Gastroesophageal sphincter (tissue), 3 donors: ENCODE measurements at regions not wholly inside any gene's neighbourhood (a gene's known extent, or its start where the extent isn't known, plus 50 kb on each side); places are given as distances from the start of the nearest gene placed in this dataset.

Experiments used
- EP300 ChIP-seq: sonication (generic); formaldehyde crosslinking; IDR thresholded peaks from one replicate; pipeline ENCODE4 v1.6.1; 2017; ENCODE audit warnings: antibody characterized with exemption, mild to moderate bottlenecking
- POLR2A ChIP-seq, 2 donors: fragments of 450-650 bp; IDR thresholded peaks; one replicate each; pipeline ENCODE4 v1.6.1; 2017; ENCODE audit warnings: antibody characterized with exemption in 2 of 2, mild to moderate bottlenecking in 2 of 2, moderate library complexity in 1 of 2
- POLR2AphosphoS5 ChIP-seq: sonication (generic); formaldehyde crosslinking; IDR thresholded peaks from one replicate; pipeline ENCODE4 v1.6.1; 2017; ENCODE audit warnings: antibody characterized with exemption
- TF ChIP-seq, protein P1 (sequence below), 4 experiments: fragments of 200-600 bp in 2 of 4; fragments of 450-650 bp in 2 of 4; sonication (generic) in 1 of 4; IDR thresholded peaks; one replicate each; pipeline ENCODE4 v1.5.1; 2017 to 2019; ENCODE audit warnings: antibody characterized with exemption in 4 of 4, mild to moderate bottlenecking in 2 of 4, moderate library complexity in 2 of 4

DNA sequence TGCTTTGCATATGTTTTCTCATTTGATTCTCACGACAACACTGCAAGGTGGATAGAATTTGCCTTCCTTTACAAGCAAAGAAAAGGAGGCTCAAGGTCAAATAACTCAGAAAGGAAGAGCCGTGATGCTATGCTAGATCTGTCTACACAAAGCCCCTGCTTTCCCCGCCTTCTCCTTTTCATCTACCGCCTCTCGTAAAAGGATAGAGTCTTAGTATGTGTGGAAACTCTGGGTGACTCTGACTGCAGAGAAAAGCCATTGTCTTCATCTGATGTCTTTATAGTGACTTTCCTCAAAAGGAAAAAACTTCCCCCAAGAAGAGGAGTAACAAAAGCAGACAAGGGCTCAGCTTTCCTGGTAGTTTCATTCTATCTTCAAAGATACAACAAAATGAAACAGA is 292.7 kb downstream of the ACTR3B start:
- TF ChIP-seq, protein P1, sequence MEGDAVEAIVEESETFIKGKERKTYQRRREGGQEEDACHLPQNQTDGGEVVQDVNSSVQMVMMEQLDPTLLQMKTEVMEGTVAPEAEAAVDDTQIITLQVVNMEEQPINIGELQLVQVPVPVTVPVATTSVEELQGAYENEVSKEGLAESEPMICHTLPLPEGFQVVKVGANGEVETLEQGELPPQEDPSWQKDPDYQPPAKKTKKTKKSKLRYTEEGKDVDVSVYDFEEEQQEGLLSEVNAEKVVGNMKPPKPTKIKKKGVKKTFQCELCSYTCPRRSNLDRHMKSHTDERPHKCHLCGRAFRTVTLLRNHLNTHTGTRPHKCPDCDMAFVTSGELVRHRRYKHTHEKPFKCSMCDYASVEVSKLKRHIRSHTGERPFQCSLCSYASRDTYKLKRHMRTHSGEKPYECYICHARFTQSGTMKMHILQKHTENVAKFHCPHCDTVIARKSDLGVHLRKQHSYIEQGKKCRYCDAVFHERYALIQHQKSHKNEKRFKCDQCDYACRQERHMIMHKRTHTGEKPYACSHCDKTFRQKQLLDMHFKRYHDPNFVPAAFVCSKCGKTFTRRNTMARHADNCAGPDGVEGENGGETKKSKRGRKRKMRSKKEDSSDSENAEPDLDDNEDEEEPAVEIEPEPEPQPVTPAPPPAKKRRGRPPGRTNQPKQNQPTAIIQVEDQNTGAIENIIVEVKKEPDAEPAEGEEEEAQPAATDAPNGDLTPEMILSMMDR (IDR thresholded peaks at IDR 0.05): no peak
- TF ChIP-seq POLR2AphosphoS5: no peak
- TF ChIP-seq POLR2A (IDR thresholded peaks at IDR 0.05): no peak
- no peak for TF ChIP-seq EP300
